ENCODE measurements at regions not wholly inside any gene's neighbourhood (a gene's known extent, or its start where the extent isn't known, plus 50 kb on each side); places are given as distances from the start of the nearest gene placed in this dataset.
"Not testable (repeated sequence)": the region's sequence is repeated elsewhere in the genome, so short reads cannot be mapped to it uniquely, and the experiment has no call there.

DNA sequence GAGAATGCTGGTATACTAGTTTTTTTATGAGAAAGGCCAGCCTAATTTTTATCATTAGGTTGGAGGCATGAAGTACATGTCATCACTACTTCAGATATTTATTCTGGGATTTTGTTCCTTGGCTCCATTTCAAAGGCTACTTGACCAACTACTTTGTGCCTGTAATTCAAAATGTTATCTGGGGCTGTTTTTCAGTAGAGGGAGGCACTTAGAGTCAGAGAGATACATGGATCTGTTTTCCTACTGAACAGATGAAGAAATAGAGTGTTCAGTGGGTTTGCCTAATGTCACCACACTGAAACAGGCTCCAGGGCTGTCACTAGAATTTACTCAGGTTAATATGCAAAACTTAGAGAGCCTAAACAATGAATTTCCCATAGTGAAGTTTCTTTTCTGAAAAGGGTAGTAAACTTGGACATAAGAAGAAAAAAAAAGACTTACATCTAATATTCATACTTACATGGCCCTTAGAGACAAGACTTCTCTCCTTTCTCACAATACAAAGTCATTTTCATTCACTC, 127.3 kb upstream of the ITGB1 start:
- ChIA-PET POLR2A (ENCODE audit: unreplicated experiment) (no interaction called here), CTCF (no interaction called here)
- intact Hi-C loops (cut with micrococcal nuclease; ENCODE audit: unreplicated experiment) = no loop called here

DNA sequence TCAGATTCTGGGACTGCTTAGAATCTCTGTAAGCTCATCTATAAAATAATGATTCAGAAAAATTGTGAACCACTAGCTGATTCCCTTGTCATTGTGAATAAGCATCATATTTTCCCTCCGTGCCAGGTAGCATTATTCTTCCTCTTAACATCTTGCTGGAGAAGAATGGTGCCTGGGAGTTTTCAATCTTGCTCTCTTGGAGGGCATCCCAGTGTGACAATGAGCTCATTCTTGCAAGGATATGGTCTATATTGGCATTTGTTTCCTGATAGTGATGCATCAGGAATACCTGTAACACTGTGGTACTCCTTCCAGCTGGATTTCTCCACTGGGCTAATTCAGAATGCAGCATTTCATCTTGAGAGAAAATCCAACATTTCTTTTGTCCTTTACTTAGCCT, 126.4 kb upstream of the ITGB1 start:
- Histone ChIP-seq H3K9me3 (ENCODE audit: insufficient read depth, low read depth) (no peaks in the 10 kb centered on the region), H3F3A (ENCODE audit: insufficient read depth, low read depth) (no peaks in the 10 kb centered on the region), H3K27ac (no peak overlapping the region), H3K36me3 (ENCODE audit: low read depth) (no peaks in the 10 kb centered on the region), H3K4me3 (no peak overlapping the region), H3K27me3 (ENCODE audit: insufficient read depth, low read depth) (no peaks in the 10 kb centered on the region), H3K9me2 (ENCODE audit: insufficient read depth) (no peaks in the 10 kb centered on the region), H4K20me1 (ENCODE audit: insufficient read depth) (no peaks in the 10 kb centered on the region), H3K4me2 (no peak overlapping the region), H3K4me1 (replicated peaks; ENCODE audit: insufficient read depth) (no peaks in the 10 kb centered on the region), H3K79me2 (ENCODE audit: low read depth) (no peaks in the 10 kb centered on the region), H2AFZ (no peak overlapping the region)
- intact Hi-C loops (cut with micrococcal nuclease; ENCODE audit: unreplicated experiment) = no loop called here
- ChIA-PET CTCF (no interaction called here), POLR2A (ENCODE audit: unreplicated experiment) (no interaction called here)
- TF ChIP-seq, protein P1, sequence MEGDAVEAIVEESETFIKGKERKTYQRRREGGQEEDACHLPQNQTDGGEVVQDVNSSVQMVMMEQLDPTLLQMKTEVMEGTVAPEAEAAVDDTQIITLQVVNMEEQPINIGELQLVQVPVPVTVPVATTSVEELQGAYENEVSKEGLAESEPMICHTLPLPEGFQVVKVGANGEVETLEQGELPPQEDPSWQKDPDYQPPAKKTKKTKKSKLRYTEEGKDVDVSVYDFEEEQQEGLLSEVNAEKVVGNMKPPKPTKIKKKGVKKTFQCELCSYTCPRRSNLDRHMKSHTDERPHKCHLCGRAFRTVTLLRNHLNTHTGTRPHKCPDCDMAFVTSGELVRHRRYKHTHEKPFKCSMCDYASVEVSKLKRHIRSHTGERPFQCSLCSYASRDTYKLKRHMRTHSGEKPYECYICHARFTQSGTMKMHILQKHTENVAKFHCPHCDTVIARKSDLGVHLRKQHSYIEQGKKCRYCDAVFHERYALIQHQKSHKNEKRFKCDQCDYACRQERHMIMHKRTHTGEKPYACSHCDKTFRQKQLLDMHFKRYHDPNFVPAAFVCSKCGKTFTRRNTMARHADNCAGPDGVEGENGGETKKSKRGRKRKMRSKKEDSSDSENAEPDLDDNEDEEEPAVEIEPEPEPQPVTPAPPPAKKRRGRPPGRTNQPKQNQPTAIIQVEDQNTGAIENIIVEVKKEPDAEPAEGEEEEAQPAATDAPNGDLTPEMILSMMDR (conservative IDR thresholded peaks at IDR 0.05) = no peak
- TF ChIP-seq EZH2 (IDR thresholded peaks at IDR 0.05; ENCODE audit: low read depth) = no peak
- no peak for DNase-seq
- BruUV-seq (replicated peaks) = no TSS peak

More for the DNA sequence above, 127.3 kb upstream of the ITGB1 start:
- Histone ChIP-seq H3K36me3 (ENCODE audit: low read depth) (no peaks in the 10 kb centered on the region), H3K9me2 (ENCODE audit: insufficient read depth) (no peaks in the 10 kb centered on the region), H3F3A (ENCODE audit: insufficient read depth, low read depth) (no peaks in the 10 kb centered on the region), H3K4me2 (no peak overlapping the region), H3K27me3 (ENCODE audit: insufficient read depth, low read depth) (no peaks in the 10 kb centered on the region), H3K4me3 (no peak overlapping the region), H2AFZ (no peak overlapping the region), H4K20me1 (ENCODE audit: insufficient read depth) (no peaks in the 10 kb centered on the region), H3K9me3 (ENCODE audit: insufficient read depth, low read depth) (no peaks in the 10 kb centered on the region), H3K79me2 (ENCODE audit: low read depth) (no peaks in the 10 kb centered on the region), H3K4me1 (replicated peaks; ENCODE audit: insufficient read depth) (no peaks in the 10 kb centered on the region), H3K27ac (no peak overlapping the region)
- no peak for DNase-seq
- no TSS peak for BruUV-seq (replicated peaks)
- TF ChIP-seq, protein P1 (conservative IDR thresholded peaks at IDR 0.05) = no peak
- TF ChIP-seq EZH2 (IDR thresholded peaks at IDR 0.05; ENCODE audit: low read depth) = no peak

DNA sequence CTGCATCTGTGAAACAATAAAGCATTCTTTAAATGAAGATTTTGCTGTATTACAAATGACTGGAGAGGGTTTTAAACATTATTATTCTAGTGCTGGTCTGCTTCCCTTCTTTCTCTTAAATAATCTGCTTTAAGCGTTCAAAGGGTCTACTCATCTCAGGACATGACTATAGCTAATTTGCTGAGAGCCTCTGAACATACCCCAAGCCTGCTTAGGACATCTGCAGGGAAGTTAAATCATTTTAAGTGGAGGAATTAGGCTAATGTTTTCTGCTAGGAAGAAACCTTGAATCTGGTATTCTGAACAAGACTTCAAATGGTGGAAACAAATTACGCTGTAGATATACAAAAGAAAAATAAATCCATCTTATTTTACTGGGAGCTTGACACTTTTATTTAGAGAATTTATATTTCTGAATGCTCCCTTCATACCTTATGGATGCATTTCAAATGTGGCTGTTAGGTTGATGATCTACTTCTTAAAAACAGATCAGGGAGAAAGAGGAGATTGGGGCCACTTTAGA, 124.4 kb upstream of the ITGB1 start:
- no peak overlapping the region for H2AFZ ChIP-seq
- intact Hi-C loops (cut with micrococcal nuclease; ENCODE audit: unreplicated experiment) = no loop called here
- H3K79me2 ChIP-seq (ENCODE audit: low read depth) = no peaks in the 10 kb centered on the region
- no peaks in the 10 kb centered on the region for H3K9me2 ChIP-seq (ENCODE audit: insufficient read depth)
- no TSS peak for BruUV-seq (replicated peaks)
- no peak overlapping the region for H3K4me2 ChIP-seq
- H3K4me3 ChIP-seq = no peak overlapping the region
- no peaks in the 10 kb centered on the region for H3K9me3 ChIP-seq (ENCODE audit: insufficient read depth, low read depth)
- H3K36me3 ChIP-seq (ENCODE audit: low read depth) = no peaks in the 10 kb centered on the region
- H3K27ac ChIP-seq = no peak overlapping the region
- TF ChIP-seq, protein P1 (conservative IDR thresholded peaks at IDR 0.05) = no peak
- TF ChIP-seq EZH2 (IDR thresholded peaks at IDR 0.05; ENCODE audit: low read depth) = no peak
- POLR2A ChIA-PET (ENCODE audit: unreplicated experiment) = no interaction called here
- no peaks in the 10 kb centered on the region for H3K4me1 ChIP-seq (replicated peaks; ENCODE audit: insufficient read depth)
- no peaks in the 10 kb centered on the region for H3F3A ChIP-seq (ENCODE audit: insufficient read depth, low read depth)
- H4K20me1 ChIP-seq (ENCODE audit: insufficient read depth) = no peaks in the 10 kb centered on the region
- H3K27me3 ChIP-seq (ENCODE audit: insufficient read depth, low read depth) = no peaks in the 10 kb centered on the region
- CTCF ChIA-PET = no interaction called here
- no peak for DNase-seq

DNA sequence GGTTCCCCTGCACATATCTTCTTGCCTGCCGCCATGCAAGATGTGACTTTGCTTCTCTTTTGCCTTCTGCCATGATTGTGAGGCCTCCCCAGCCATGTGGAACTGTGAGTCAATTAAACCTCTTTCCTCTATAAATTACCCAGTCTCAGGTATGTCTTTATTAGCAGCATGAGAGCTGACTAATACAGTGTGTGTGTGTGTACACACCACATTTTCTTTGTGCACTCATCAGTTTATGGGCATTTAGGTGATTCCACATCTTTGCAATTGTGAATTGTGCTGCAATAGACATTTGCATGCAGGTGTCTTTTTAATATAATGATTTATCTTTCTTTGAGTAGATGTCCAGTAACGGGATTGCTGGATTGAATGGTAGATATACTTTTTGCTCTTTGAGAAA, 122.4 kb upstream of the ITGB1 start:
- H3K9me2 ChIP-seq (ENCODE audit: insufficient read depth); H3K9me3 ChIP-seq (ENCODE audit: insufficient read depth, low read depth); H3K27ac ChIP-seq; H3K4me1 ChIP-seq (replicated peaks; ENCODE audit: insufficient read depth); H3K36me3 ChIP-seq (ENCODE audit: low read depth); H3K4me2 ChIP-seq; H4K20me1 ChIP-seq (ENCODE audit: insufficient read depth); H3K79me2 ChIP-seq (ENCODE audit: low read depth); DNase-seq; H3K4me3 ChIP-seq; H2AFZ ChIP-seq; intact Hi-C loops (cut with micrococcal nuclease; ENCODE audit: unreplicated experiment); CTCF ChIA-PET; H3F3A ChIP-seq (ENCODE audit: insufficient read depth, low read depth); H3K27me3 ChIP-seq (ENCODE audit: insufficient read depth, low read depth); POLR2A ChIA-PET (ENCODE audit: unreplicated experiment); BruUV-seq (replicated peaks): not testable (repeated sequence)

Measured in PC-9 (cell line).